GM18909 (cell line): ENCODE measurements at regions not wholly inside any gene's neighbourhood (a gene's known extent, or its start where the extent isn't known, plus 50 kb on each side); places are given as distances from the start of the nearest gene placed in this dataset.

Source experiments
- ATAC-seq: cut with Tn5 transposase; IDR thresholded peaks from one replicate; pipeline ENCODE4 v1.9.1; 2021; ENCODE audit warnings: mild to moderate bottlenecking; ENCODE audit not compliant: unreplicated experiment, poor library complexity

DNA sequence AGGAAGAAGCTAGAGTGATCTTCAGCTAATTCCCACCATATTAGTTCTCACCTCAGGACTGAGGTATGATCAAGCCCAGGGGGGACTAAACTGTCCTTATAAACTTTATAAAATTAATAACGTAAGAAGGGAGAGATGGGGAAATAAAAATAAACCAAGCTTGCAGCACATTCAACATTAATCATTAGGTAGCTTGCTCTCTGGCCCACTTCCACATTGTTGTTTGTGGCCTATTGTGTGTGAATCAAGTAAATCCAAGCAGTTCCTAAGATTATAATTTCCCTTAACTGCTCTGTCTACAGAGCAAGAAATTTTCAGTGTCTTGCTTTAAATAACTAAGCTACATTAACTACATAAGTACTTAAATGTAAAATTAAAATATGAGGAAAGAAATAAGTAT is 131.3 kb upstream of the ABCA1 start:
- ATAC-seq, result no peak

DNA sequence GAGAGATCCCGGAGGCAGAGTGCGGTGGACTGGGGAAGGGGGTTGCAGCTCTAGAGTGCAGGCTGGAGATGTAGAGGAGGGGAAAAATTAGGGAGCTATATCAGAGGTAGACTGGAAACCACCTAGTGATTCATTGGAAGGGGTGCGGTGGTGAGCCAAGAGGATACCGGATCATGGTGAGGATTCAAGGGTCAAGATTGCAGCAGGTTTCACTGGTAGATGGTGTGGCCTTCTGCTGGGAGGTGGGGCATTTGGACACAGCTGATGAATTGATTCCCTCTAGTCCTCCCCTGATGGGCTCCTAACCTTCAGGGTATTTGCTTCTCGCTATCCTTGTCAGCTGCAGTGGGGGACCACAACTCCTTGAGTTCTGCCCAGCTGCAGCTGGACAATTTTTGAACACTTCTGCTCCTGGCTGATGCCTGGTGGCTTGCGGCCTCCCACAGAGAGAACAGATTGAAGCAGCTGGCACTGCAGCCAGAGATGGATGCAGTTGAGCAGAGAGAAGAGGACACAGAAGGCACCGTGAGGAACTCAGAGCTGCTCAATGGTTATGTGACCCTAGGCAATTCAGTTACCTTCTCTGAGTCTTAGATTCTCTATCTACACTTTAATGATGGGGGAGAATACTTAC is 134.4 kb upstream of the ABCA1 start:
- no peak for ATAC-seq

GRCh38 chr9:105064248-105065097 is 136.5 kb upstream of the ABCA1 start:
- ATAC-seq, result peak; percentile 11

DNA sequence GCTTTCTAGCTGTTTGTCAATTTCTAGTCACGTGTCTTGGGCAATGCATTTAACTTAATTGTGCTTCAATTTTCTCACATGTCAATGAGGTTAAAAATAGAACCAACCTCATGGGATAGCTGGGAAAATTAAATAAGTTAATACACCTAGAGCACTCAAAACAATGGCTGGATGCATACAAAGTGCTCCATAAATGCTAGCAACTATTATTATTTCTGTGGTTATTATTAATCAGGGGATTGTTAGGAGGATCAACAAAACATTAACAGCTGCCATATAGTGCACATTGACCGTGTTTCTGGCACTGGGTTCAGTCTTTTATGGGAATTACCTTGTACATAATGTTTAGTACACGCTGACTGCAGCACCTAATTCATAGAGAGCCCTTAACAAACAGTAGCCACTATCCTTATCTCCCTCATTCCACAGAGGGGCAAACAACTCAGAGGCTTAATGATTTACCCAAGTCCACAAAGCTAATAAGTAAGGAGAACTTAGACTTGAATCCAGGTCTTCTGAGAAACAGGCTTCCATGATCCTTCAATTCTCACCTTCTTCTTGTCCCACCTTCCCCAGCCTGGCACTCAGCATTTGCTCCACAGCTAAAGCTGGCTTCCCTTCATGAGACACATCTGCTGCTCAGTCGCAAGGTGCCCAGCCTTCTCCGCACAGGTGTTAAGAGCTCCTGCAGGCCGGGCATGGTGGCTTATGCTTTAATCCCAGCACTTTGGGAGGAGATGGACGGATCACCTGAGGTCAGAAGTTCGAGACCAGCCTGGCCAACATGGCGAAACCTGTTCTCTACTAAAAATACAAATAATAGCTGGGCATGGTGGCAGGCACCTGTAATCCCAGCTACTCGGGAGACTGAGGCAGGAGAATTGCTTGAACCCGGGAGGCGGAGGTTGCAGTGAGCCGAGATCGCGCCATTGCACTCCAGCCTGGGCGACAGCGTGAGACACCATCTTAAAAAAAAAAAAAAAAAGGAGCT is 137.4 kb upstream of the ABCA1 start:
- no peak for ATAC-seq

DNA sequence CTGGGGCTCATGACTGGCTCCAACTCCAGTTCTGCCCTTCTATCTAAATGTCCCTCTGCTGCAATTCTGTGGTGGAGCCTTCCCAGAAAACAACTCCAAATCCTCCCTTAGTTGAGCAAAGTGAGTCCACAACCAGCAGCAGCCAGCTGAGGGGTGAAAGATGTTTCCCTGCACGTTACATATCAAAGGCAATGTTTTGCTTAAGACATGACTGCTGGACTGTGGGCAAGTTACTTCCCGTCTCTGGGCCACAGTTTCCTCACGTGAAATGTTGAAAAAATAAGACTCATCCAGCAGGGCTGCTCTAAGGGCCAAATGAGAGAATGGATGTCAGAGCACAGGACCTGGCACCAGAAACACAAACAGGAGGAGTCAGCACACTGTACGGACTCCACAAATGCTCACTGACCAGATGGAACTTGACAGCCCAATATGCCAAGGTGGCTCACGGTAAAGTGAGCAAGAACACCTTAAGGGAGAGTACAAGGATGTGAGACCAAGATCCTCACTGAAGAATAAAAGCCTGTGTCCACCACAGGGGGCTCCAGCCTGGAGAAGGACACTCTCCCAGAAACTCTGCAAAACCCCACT is 138.4 kb upstream of the ABCA1 start:
- no peak for ATAC-seq

DNA sequence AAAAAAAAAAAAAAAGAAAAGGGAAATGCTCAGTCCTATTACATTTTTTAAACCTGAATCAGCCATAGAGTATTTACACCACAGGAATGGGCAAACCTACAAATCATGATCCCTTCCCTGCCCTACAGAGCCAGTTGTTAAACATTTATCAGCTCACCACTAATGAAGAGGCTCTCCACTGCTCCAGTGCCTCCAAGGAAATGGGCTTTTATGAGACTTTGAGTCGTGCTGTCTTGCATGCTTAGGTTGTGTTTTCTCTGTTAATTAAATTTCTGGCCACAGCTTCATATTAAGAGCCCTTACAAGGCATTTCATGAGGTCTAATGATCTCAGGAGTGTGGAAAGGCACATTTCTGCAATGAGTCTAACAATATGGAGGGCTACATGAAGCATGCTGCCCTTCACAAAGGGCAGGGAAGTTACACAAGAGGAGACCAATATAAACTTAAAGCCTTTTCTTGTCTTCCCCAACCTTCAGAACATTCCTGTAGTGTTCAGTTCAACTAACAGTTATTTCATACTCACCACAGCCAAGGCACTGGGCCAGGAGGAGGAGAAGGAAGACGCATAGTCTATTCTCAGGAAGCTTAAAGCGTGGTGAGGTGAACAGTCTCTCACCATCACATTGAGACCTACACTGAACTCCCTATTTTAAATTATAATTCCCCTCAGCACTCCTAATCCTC is 140.1 kb upstream of the ABCA1 start:
- no peak for ATAC-seq

DNA sequence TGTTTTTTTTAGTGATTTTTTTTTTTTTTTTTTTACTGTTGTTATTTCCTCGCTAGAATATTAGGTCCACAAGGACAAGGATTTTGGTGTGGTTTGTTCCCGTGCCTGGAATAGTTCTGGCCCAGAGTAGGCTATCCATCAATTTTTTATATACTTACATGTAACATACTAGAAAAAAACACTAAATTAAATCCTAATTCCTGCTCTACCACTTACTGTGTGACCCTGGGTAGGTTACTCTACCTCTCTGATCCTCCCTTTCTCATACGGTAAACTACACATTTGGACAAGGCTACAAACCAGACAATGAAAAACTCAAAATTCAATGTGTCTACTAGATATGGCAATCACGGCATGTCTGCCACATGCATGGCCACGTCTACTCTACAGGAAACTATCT is 141.3 kb upstream of the ABCA1 start:
- no peak for ATAC-seq

- ATAC-seq, result no peak
Measured at GRCh38 chr9:105069696-105070095, 141.7 kb upstream of the ABCA1 start.

DNA sequence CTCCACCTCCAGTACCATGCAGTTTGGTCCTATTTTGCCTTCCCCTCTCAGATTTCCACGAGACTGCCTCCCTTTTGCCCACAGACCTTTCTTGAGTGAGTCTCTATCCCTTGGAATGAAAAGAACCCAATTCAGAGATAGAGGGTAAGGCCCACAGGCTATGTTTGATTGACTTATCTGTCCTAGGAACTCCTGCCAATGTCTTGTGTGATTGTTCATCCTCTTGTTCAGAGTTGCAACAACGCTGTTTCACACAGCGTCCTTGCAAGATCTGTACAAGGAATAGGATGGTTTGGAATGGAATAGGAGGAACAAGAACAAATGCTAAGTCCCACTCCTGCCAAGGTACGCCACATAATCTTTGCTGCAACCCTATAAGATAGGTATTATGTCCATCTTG is 142.2 kb upstream of the ABCA1 start:
- no peak for ATAC-seq

DNA sequence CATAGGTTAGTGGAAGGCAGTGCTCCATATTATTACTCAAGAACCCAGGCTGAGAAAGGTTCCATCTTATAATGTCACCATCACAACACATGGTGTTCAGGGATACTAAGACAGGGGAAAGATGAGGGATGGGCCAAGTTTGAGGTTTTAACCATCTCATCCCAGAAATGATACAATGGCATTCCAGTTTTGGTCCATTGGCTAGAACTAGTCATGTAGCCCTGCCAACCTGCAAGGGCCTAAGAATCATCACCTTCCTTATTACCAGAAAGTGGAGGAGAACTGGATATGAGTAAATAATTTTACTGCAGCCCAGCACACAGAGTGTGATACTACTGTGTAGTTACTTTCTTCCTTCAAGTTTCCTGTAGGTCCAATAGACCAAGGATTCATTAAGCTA is 144.5 kb upstream of the ABCA1 start:
- no peak for ATAC-seq

- ATAC-seq, result no peak
Measured at GRCh38 chr9:105073147-105073546, 145.2 kb upstream of the ABCA1 start.

DNA sequence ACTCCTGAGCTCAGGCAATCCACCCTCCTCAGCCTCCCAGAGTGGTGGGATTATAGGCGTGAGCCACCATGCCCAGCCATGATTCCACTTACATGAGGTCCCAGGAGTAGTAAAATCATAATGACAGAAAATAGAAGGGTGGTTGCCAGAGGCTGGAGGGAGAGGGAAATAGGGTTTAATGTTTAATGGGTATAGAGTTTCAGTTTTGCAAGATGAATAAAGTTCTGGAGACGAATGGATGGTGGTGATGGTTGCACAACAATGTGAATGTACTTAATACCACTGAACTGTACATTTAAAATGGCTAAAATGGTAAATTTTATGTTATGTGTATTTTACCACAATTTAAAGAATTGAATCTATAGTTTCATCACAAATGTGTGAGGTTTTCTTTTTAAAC is 146.5 kb upstream of the ABCA1 start:
- no peak for ATAC-seq

DNA sequence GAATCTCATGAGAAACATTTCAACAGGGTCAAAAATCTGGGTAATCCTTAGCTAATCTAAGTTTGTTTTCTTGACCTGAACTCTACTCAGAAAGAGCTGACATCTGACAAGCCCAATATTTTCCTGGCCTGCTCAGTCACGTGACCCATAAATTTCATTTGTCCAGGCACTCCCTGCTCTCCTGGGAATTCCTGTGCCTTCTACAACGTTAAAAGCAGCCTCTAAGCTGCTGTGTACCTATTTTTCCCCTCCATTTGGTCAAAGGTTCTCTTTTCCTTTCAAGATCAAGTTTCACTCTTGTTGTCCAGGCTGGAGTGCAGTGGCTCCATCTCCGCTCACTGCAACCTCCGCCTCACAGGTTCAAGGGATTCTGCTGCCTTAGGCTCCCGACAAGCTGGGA is 148.8 kb upstream of the ABCA1 start:
- ATAC-seq, result no peak

GRCh38 chr9:105079457-105079856 is 151.5 kb upstream of the ABCA1 start:
- no peak for ATAC-seq

DNA sequence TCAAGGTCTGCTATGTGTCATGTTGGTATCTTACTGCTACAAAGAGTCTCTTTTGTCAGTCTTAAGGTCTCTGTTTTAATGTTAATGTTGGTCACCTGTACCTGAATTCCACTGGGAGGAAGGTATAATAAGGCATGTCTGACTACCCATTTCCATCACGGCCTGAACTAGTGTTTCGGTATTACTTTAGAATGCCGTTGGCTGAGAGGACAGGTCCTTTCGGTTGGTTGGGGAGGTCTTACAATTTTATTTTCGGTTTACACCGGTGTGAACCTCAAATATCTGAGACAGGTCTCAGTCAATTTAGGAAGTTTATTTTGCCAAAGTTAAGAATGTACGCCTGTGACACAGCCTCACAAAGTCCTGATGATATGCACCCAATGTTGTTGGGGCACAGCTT is 154.9 kb upstream of the ABCA1 start:
- no peak for ATAC-seq

DNA sequence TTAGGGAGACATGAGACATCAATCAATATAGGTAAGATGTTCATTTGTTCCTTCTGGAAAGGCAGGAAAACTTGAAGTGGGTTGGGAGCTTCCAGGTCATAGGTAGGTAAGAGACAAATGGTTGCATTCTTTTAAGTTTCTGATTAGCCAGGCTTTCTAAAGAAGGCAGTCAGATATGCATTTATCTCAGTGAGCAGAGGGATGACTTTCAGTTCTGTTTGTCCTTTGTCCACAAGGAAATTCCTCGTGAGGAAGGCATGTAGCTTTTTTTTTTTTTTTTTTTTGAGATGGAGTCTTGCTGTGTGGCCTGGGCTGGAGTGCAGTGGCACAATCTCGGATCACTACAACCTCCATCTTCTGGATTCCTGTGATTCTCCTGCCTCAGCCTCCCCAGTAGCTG is 155.3 kb upstream of the ABCA1 start:
- ATAC-seq, result no peak

GRCh38 chr9:105087910-105088898 is 156.2 kb upstream of the SLC44A1 start:
- ATAC-seq, result no peak

GRCh38 chr9:105089874-105090273 is 154.6 kb upstream of the SLC44A1 start:
- no peak for ATAC-seq
